Karpas-422 (cell line): ENCODE measurements at regions not wholly inside any gene's neighbourhood (a gene's known extent, or its start where the extent isn't known, plus 50 kb on each side); places are given as distances from the start of the nearest gene placed in this dataset.
"Not testable (repeated sequence)": the region's sequence is repeated elsewhere in the genome, so short reads cannot be mapped to it uniquely, and the experiment has no call there.

Experiments used
- DNase-seq: peaks from one replicate; pipeline ENCODE4 v3.0.0-alpha.2; 2015
- H2AFZ ChIP-seq: fragments of 200-600 bp; sonication (generic); 2 replicates; pipeline ENCODE4 v1.6.1; 2014; ENCODE audit warnings: antibody characterized with exemption, low read length, mixed read lengths
- H3K27ac ChIP-seq: fragments of 200-600 bp; sonication (generic); 2 replicates; pipeline ENCODE4 v1.5.1; 2014; ENCODE audit warnings: mild to moderate bottlenecking, low read length, moderate library complexity
- H3K27me3 ChIP-seq: fragments of 200-600 bp; sonication (generic); 2 replicates; pipeline ENCODE4 v1.6.1; 2014; ENCODE audit warnings: low read length, mixed read lengths
- H3K36me3 ChIP-seq: fragments of 200-600 bp; sonication (generic); 2 replicates; pipeline ENCODE4 v1.6.1; 2014; ENCODE audit warnings: low read length, mixed read lengths; ENCODE audit not compliant: insufficient read depth
- H3K4me1 ChIP-seq: fragments of 200-600 bp; sonication (generic); 2 replicates; pipeline ENCODE4 v1.6.1; 2014; ENCODE audit warnings: mild to moderate bottlenecking, low read length, mixed read lengths
- H3K4me2 ChIP-seq: fragments of 200-600 bp; sonication (generic); 2 replicates; pipeline ENCODE4 v1.6.1; 2014; ENCODE audit warnings: low read length, low read depth, mild to moderate bottlenecking; ENCODE audit not compliant: poor library complexity, severe bottlenecking
- H3K4me3 ChIP-seq: fragments of 200-600 bp; sonication (generic); 2 replicates; pipeline ENCODE4 v1.5.1; 2014; ENCODE audit warnings: mild to moderate bottlenecking, antibody characterized with exemption, low read length, mixed read lengths
- H3K79me2 ChIP-seq: fragments of 200-600 bp; sonication (generic); 2 replicates; pipeline ENCODE4 v1.6.1; 2014; ENCODE audit warnings: mild to moderate bottlenecking, low read length, mixed read lengths
- H3K9ac ChIP-seq: fragments of 200-600 bp; sonication (generic); 2 replicates; pipeline ENCODE4 v1.6.0; 2014; ENCODE audit warnings: low read length
- H3K9me2 ChIP-seq: fragments of 200-600 bp; sonication (generic), shearing (Covaris generic); replicated peaks from 2 replicates; pipeline ENCODE4 v1.6.0; 2014; ENCODE audit warnings: mild to moderate bottlenecking, low read length, moderate library complexity; ENCODE audit not compliant: insufficient read depth
- H3K9me3 ChIP-seq: fragments of 300-700, 200-600 bp; sonication (generic); 2 replicates; pipeline ENCODE4 v1.6.1; 2014; ENCODE audit warnings: low read length, mixed read lengths
- H4K20me1 ChIP-seq: fragments of 200-600 bp; sonication (generic); 2 replicates; pipeline ENCODE4 v1.6.1; 2014; ENCODE audit warnings: mild to moderate bottlenecking, antibody characterized with exemption, low read length, low read depth; ENCODE audit not compliant: insufficient read depth

DNA sequence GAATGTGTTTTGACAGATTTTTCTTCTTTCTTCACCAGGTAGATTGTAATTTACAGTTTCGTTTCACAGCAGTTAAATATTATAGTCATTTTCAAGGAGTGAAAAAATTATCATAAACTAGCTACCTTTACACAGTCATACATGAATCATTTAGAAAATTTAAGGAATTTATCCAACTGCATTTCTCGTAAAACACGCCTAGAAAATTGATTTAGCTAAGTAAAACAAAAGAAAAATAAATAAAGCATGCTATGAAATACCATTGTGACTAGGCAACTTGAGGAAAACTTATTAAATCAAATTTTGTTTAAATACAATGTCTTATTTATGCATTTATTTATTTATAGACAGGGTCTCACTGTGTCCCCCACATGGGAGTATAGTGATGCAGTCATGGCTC, 109.9 kb upstream of the EMB start:
- no peak overlapping the region for H3K4me2 ChIP-seq
- no peak overlapping the region for H3K27ac ChIP-seq
- no peaks in the 10 kb centered on the region for H3K9me3 ChIP-seq
- DNase-seq: no peak
- no peaks in the 10 kb centered on the region for H3K9me2 ChIP-seq
- H3K9ac ChIP-seq: no peak overlapping the region
- no peak overlapping the region for H3K4me3 ChIP-seq
- H3K79me2 ChIP-seq: no peaks in the 10 kb centered on the region
- H3K4me1 ChIP-seq: peaks cover 16% of the 10 kb centered on the region
- H3K27me3 ChIP-seq: no peaks in the 10 kb centered on the region
- no peaks in the 10 kb centered on the region for H4K20me1 ChIP-seq
- no peak overlapping the region for H2AFZ ChIP-seq
- no peaks in the 10 kb centered on the region for H3K36me3 ChIP-seq

- H3K9ac ChIP-seq: no peak overlapping the region
- peaks cover 6% of the 10 kb centered on the region for H3K4me1 ChIP-seq
- H3K79me2 ChIP-seq: no peaks in the 10 kb centered on the region
- peak overlapping the region; percentile 55; the same call in 1 of the 2 replicates for H2AFZ ChIP-seq
- no peaks in the 10 kb centered on the region for H3K27me3 ChIP-seq
- H3K36me3 ChIP-seq: no peaks in the 10 kb centered on the region
- H3K4me2 ChIP-seq: peak overlapping the region; percentile 24
- no peak for DNase-seq
- no peak overlapping the region for H3K27ac ChIP-seq
- no peak overlapping the region for H3K4me3 ChIP-seq
- H3K9me2 ChIP-seq: no peaks in the 10 kb centered on the region
- H4K20me1 ChIP-seq: no peaks in the 10 kb centered on the region
- H3K9me3 ChIP-seq: no peaks in the 10 kb centered on the region
These were observed 112.5 kb upstream of the EMB start for GRCh38 chr5:50553560-50553984.

DNA sequence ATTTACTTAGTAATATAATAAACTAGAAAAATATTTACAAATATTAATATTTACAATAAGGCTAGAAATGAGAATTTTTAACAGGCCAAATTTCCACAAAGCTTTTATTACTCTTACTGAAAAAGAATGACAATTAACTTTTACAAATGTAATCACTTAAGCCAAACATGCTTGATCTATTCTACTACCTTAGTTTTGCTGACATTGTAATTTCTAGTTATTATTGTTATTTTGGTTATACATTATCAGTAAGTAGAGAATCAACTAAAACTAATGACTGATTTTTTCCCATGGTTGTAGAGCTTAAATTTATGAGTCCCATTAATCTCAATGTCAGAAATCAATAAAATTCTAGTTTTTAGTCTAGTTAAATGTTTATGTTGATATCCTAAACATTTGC, 107.8 kb upstream of the PARP8 start:
- not testable (repeated sequence) for H3K27ac ChIP-seq, DNase-seq, H3K9me3 ChIP-seq, H4K20me1 ChIP-seq, H2AFZ ChIP-seq, H3K79me2 ChIP-seq, H3K9ac ChIP-seq, H3K4me3 ChIP-seq, H3K9me2 ChIP-seq, H3K27me3 ChIP-seq, H3K4me2 ChIP-seq, H3K36me3 ChIP-seq
- H3K4me1 ChIP-seq: peaks cover 12% of the 10 kb centered on the region

DNA sequence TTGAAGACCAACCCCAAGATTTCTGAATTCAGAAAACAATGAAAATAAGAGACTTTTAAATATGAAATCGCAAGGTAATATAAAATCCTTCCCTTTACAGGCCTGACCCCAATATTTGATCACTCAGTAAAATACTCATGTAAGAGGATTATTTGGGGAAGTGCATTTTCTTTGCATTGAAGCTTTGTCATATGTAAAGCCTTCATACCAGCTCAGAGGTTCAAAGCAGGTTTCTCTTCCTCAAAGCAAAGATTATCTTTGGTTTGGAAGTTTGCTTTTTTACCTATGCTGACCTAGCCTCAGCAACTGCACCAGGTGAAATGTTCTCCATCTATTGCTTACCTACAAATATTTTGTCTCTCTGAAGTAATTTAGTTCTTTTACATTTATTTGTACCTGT, 106.5 kb upstream of the PARP8 start:
- no peaks in the 10 kb centered on the region for H3K79me2 ChIP-seq

DNA sequence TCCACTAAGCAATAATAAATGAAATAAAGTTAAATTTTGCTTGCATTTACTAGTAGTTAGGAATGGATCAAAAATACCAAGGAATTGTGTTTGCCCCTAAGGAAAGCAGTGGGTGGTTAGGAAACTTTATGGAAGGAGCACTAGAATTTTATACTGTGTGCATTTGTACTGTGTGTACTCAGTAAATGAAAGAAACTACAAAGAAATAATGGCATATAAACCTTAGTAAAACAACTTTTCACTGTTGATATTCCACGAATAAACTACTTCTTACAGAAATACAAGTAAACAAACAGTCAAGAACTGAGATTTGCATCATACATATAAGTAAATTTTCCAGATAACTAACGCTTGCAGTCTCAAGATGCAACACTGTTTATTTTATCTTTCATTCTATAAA, 103.7 kb upstream of the PARP8 start:
- no peak overlapping the region for H3K27ac ChIP-seq
- no peak overlapping the region for H3K4me2 ChIP-seq
- H3K9ac ChIP-seq: no peak overlapping the region
- H3K36me3 ChIP-seq: no peaks in the 10 kb centered on the region
- no peaks in the 10 kb centered on the region for H3K79me2 ChIP-seq
- no peak overlapping the region for H2AFZ ChIP-seq
- peaks cover 11% of the 10 kb centered on the region for H3K4me1 ChIP-seq
- no peaks in the 10 kb centered on the region for H4K20me1 ChIP-seq
- no peaks in the 10 kb centered on the region for H3K9me3 ChIP-seq
- H3K27me3 ChIP-seq: no peaks in the 10 kb centered on the region
- no peak for DNase-seq
- H3K9me2 ChIP-seq: no peaks in the 10 kb centered on the region
- H3K4me3 ChIP-seq: no peak overlapping the region

More for the DNA sequence above, 106.5 kb upstream of the PARP8 start:
- Histone ChIP-seq H3K4me3 (no peak overlapping the region), H3K9ac (no peak overlapping the region), H3K9me3 (no peaks in the 10 kb centered on the region), H4K20me1 (no peaks in the 10 kb centered on the region), H3K36me3 (no peaks in the 10 kb centered on the region), H3K4me2 (peak overlapping the region; percentile 29), H3K9me2 (no peaks in the 10 kb centered on the region), H3K4me1 (peaks cover 11% of the 10 kb centered on the region), H3K27me3 (no peaks in the 10 kb centered on the region), H2AFZ (no peak overlapping the region), H3K27ac (no peak overlapping the region)
- peak; percentile 67 for DNase-seq

DNA sequence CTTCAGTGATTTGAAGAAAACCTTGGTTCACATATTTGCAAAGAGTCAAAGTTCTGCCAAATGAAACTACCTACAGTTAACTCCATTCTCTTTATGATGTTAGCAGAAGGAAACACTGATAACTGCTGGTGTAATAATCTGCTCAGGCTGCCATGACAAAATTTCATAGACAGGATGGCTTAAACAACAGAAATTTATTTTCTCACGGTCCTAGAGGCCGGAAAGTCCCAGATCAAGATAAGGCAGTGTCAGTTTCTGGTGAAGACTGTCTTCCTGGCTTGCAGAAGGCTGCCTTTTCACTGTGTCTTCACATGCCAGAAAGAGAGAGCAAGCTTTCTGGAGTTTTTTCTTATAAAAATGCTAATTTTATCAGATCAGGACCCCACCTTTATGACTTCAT, 102.4 kb upstream of the PARP8 start:
- H3K36me3 ChIP-seq: no peaks in the 10 kb centered on the region
- H3K9me2 ChIP-seq: no peaks in the 10 kb centered on the region
- DNase-seq: no peak
- H3K79me2 ChIP-seq: no peaks in the 10 kb centered on the region
- H4K20me1 ChIP-seq: no peaks in the 10 kb centered on the region
- no peaks in the 10 kb centered on the region for H3K9me3 ChIP-seq
- no peak overlapping the region for H3K4me3 ChIP-seq
- no peak overlapping the region for H3K4me2 ChIP-seq
- no peak overlapping the region for H3K27ac ChIP-seq
- peaks cover 11% of the 10 kb centered on the region for H3K4me1 ChIP-seq
- H2AFZ ChIP-seq: no peak overlapping the region
- no peaks in the 10 kb centered on the region for H3K27me3 ChIP-seq
- no peak overlapping the region for H3K9ac ChIP-seq

- H3K36me3 ChIP-seq: no peaks in the 10 kb centered on the region
- no peaks in the 10 kb centered on the region for H3K27me3 ChIP-seq
- H3K9me2 ChIP-seq: no peaks in the 10 kb centered on the region
- H2AFZ ChIP-seq: no peak overlapping the region
- H3K27ac ChIP-seq: no peak overlapping the region
- no peaks in the 10 kb centered on the region for H4K20me1 ChIP-seq
- no peak for DNase-seq
- no peaks in the 10 kb centered on the region for H3K9me3 ChIP-seq
- no peaks in the 10 kb centered on the region for H3K79me2 ChIP-seq
- peaks cover 9% of the 10 kb centered on the region for H3K4me1 ChIP-seq
- H3K9ac ChIP-seq: no peak overlapping the region
- H3K4me3 ChIP-seq: no peak overlapping the region
- H3K4me2 ChIP-seq: no peak overlapping the region
These were observed 101.9 kb upstream of the PARP8 start for GRCh38 chr5:50564558-50564957.

DNA sequence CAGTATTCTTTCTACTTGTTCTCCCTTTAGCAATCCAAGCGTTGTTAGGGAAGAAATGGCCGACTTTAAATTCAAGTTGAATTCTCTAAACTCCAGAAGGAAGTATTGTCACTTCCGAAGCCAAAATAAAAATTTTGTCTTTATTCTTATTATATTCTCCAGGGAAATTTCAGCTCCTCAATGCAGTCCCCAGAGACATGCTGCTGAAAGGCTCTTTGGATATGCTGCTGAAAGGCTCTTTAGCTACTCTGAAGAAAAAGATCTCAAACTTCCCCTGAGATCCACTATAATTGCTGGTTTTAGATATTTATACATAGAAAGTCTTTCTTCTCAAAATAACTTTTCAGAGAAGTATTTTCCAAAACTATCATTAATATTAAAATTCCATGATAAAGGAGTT, 92.3 kb upstream of the PARP8 start:
- no peak overlapping the region for H3K4me2 ChIP-seq
- no peak overlapping the region for H3K27ac ChIP-seq
- H3K9ac ChIP-seq: no peak overlapping the region
- H4K20me1 ChIP-seq: no peaks in the 10 kb centered on the region
- no peak overlapping the region for H2AFZ ChIP-seq
- no peaks in the 10 kb centered on the region for H3K9me2 ChIP-seq
- no peaks in the 10 kb centered on the region for H3K9me3 ChIP-seq
- peak; percentile 17 for DNase-seq
- H3K79me2 ChIP-seq: no peaks in the 10 kb centered on the region
- H3K27me3 ChIP-seq: no peaks in the 10 kb centered on the region
- H3K4me3 ChIP-seq: no peak overlapping the region
- H3K36me3 ChIP-seq: no peaks in the 10 kb centered on the region
- H3K4me1 ChIP-seq: no peaks in the 10 kb centered on the region

DNA sequence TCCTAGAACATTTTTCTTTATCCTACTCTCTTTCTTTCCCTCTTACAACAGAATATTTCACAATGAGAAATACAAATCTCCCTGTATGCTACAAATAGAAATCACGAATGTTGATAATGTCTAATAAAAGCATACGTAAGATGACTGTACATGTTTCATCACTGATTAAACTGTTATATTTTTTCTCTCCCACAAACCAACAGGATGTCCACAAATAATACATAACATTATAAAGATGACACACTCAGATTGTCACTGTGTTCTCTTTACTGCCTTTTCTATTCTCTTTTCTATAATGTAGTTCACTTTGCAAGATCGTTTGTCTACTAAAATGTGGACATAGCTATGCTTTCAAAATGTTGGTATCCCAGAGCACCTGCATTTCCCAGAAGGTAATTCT, 90.7 kb upstream of the PARP8 start:
- no peak overlapping the region for H3K4me3 ChIP-seq
- no peak overlapping the region for H3K9ac ChIP-seq
- H3K4me1 ChIP-seq: no peaks in the 10 kb centered on the region
- no peaks in the 10 kb centered on the region for H3K27me3 ChIP-seq
- DNase-seq: no peak
- no peaks in the 10 kb centered on the region for H3K9me3 ChIP-seq
- H2AFZ ChIP-seq: no peak overlapping the region
- H3K4me2 ChIP-seq: no peak overlapping the region
- no peaks in the 10 kb centered on the region for H3K79me2 ChIP-seq
- H3K27ac ChIP-seq: no peak overlapping the region
- H4K20me1 ChIP-seq: no peaks in the 10 kb centered on the region
- H3K9me2 ChIP-seq: no peaks in the 10 kb centered on the region
- no peaks in the 10 kb centered on the region for H3K36me3 ChIP-seq
